PC-3 (cell line): ENCODE measurements at regions not wholly inside any gene's neighbourhood (a gene's known extent, or its start where the extent isn't known, plus 50 kb on each side); places are given as distances from the start of the nearest gene placed in this dataset.

ENCODE experiments used
- CTCF ChIP-seq: fragments of 300-600 bp; sonication (generic); conservative IDR thresholded peaks from 2 replicates; pipeline ENCODE4 v1.5.1; 2017; ENCODE audit warnings: antibody characterized with exemption, low read depth, mild to moderate bottlenecking, low read length
- EZH2 ChIP-seq: fragments of 300-600 bp; sonication (generic); IDR thresholded peaks from one replicate; pipeline ENCODE4 v1.6.1; 2017; ENCODE audit warnings: antibody characterized with exemption, mild to moderate bottlenecking, low read length; ENCODE audit not compliant: unreplicated experiment
- EZH2phosphoT487 ChIP-seq: fragments of 300-600 bp; sonication (generic); IDR thresholded peaks from 2 replicates; pipeline ENCODE4 v1.6.1; 2018; ENCODE audit warnings: mild to moderate bottlenecking, antibody characterized with exemption, low read length, borderline replicate concordance

GRCh38 chr2:236858661-236859060 is 227.0 kb upstream of the COPS8 start:
- TF ChIP-seq CTCF (no peak), EZH2 (no peak), EZH2phosphoT487 (no peak)
